ENCODE measurements at regions not wholly inside any gene's neighbourhood (a gene's known extent, or its start where the extent isn't known, plus 50 kb on each side); places are given as distances from the start of the nearest gene placed in this dataset.

GRCh38 chr4:18103876-18104605 is 82.5 kb upstream of the LCORL start:
- TF ChIP-seq, protein P1, sequence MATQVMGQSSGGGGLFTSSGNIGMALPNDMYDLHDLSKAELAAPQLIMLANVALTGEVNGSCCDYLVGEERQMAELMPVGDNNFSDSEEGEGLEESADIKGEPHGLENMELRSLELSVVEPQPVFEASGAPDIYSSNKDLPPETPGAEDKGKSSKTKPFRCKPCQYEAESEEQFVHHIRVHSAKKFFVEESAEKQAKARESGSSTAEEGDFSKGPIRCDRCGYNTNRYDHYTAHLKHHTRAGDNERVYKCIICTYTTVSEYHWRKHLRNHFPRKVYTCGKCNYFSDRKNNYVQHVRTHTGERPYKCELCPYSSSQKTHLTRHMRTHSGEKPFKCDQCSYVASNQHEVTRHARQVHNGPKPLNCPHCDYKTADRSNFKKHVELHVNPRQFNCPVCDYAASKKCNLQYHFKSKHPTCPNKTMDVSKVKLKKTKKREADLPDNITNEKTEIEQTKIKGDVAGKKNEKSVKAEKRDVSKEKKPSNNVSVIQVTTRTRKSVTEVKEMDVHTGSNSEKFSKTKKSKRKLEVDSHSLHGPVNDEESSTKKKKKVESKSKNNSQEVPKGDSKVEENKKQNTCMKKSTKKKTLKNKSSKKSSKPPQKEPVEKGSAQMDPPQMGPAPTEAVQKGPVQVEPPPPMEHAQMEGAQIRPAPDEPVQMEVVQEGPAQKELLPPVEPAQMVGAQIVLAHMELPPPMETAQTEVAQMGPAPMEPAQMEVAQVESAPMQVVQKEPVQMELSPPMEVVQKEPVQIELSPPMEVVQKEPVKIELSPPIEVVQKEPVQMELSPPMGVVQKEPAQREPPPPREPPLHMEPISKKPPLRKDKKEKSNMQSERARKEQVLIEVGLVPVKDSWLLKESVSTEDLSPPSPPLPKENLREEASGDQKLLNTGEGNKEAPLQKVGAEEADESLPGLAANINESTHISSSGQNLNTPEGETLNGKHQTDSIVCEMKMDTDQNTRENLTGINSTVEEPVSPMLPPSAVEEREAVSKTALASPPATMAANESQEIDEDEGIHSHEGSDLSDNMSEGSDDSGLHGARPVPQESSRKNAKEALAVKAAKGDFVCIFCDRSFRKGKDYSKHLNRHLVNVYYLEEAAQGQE (IDR thresholded peaks at IDR 0.05; ENCODE audit: insufficient read depth in 1 of 2, low read depth in 2 of 2, low read length in 1 of 2), result no peak
- no peak for TF ChIP-seq CTCF (IDR thresholded peaks at IDR 0.05)
- TF ChIP-seq POLR2AphosphoS5 (IDR thresholded peaks at IDR 0.05; ENCODE audit: low read depth, low read length), result no peak
- TF ChIP-seq SIN3A (IDR thresholded peaks at IDR 0.05; ENCODE audit: borderline replicate concordance, insufficient read depth, low read depth, low read length), result no peak
- TF ChIP-seq TCF7L2 (IDR thresholded peaks at IDR 0.05; ENCODE audit: low read depth, low read length), result no peak

Measured in Panc1 (cell line).